NCI-H82 (cell line): ENCODE measurements at regions not wholly inside any gene's neighbourhood (a gene's known extent, or its start where the extent isn't known, plus 50 kb on each side); places are given as distances from the start of the nearest gene placed in this dataset.

Experiments used
- DNase-seq: peaks from one replicate; lab custom pipeline; 2025; lab: John Stamatoyannopoulos, UW

DNA sequence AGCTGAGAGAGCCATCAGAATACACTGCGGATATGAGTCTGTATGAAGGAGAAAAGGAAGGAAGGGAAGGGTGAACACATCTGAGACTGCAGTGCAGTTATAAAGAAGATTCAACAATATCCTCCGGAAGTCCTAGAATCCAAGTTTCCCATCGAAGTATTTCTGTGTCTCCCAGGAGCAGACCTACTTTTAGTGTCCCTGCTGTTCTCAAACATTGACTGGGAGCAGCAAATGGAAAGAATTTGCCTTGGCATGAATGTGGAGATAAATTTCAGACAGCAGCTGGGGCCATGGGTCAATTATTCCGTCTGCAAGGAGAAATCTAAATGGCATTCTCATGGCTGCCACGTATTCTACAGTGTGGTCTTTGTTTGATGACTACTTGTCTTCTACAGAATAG, 478.1 kb upstream of the SMC2 start:
- no peak for DNase-seq

DNA sequence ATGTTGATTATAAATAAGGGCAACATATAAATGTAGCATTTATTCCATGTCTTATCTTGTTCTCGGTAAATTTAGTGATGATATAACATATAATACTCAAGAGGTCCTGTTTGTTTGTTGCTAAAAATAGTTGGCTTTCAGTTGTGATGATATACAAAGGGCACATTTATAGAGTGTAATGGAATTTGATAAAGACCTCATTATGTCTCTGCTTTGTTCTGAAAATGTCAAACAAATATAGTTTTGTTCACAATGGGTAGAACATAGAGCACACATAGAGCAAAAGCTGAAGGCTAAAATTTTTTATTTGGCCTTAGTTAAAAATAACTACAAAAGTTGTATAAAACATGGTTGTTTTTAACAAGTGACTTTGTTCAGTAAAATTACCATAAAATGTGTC, 477.1 kb upstream of the SMC2 start:
- no peak for DNase-seq

DNA sequence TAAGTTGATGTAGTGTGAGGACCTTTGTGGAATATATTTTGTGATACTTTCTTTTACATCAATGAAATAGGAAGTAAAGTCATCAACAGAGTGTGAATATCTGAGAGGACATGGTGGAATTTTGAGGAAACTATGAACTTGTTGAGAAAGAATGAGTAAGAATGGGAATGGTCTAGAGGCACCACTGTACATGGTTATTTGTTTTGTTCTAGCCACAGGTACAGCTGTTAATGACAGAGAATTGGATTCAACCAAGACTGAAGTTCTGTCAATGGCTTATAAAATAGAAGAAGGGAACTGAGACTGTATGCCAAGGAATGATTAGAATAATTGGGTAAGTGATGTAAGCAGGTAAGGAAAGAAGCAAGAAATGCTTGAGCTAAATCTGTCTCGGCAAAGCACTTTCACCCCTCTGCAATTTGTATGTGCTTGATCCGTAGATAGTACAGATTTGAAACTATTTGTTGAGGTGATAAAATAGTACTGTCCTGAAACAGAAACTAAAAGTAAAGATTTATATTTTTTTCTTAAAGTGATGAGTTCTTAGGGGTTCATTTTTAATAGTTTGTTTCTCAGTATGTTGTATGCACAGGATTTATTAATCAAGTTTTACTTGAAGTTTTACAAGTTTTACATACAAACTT, 468.8 kb upstream of the SMC2 start:
- DNase-seq = no peak

DNA sequence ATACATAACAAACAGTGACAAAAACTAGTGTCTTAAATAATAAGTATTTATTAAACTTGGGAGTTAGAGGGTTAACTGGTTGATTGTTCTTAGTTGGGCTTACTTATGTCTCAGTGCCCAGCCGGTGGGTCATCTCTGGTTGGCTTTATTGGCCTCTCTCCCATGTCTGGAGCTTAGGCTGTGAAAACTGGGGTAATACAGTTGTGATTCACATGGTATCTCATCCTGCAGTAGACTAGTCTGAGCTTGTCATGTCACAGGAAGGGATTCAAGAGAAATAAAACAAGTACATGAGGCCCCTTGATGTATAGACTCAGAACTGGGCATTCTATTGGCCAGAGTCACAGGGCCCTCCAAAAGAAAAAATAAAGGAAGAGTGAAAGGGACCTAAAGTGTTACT, 466.4 kb upstream of the SMC2 start:
- no peak for DNase-seq

DNA sequence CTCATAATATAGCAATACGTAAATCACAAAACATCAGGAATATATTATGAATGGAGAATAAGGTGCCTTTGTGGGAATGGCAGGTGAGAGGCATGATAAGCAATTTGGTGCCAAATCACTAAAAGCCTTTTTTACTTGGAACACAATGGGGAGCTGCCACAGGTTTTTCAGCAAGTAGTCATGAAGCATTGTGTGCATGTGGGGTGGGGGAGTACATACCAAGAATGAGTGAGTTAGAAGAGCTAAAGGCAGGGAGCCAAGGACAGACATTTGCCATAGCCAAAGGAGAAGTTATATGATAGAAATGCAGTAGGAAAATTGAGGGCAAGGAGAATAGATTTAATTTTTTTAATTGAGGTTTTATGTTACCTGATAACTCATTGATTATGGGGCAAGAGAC, 445.0 kb upstream of the SMC2 start:
- no peak for DNase-seq

- no peak for DNase-seq
Measured at GRCh38 chr9:103658156-103658555, 436.0 kb upstream of the SMC2 start.

- no peak for DNase-seq
Measured at GRCh38 chr9:103660830-103661229, 433.3 kb upstream of the SMC2 start.

- DNase-seq = no peak
Measured at GRCh38 chr9:103661663-103662062, 432.4 kb upstream of the SMC2 start.

GRCh38 chr9:103669296-103669695, 424.8 kb upstream of the SMC2 start:
- no peak for DNase-seq

- peak; percentile 11 for DNase-seq
Measured at GRCh38 chr9:103674271-103674670, 419.8 kb upstream of the SMC2 start.

DNA sequence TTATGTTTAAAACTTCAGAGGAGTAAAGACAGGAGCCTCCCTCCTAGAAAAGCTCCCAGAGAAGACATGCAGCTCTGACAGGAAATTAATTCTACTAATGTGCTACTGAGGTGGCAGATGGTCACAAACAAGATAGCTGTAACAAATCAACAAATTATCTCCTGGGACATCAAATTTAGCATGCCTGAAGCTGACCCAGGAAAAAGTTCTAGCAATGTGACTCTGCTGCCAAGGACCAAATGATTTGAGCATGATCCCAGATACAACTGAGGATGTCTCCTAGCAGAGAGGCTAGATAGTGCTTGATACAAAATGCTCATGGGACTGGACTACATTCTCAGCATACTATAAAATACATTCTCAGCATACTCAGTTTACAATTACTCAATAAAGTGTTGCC, 413.5 kb upstream of the SMC2 start:
- peak; percentile 64 for DNase-seq

- DNase-seq = no peak
Measured at GRCh38 chr9:103681435-103681834, 412.7 kb upstream of the SMC2 start.

GRCh38 chr9:103700195-103700962, 393.7 kb upstream of the SMC2 start:
- DNase-seq = no peak

DNA sequence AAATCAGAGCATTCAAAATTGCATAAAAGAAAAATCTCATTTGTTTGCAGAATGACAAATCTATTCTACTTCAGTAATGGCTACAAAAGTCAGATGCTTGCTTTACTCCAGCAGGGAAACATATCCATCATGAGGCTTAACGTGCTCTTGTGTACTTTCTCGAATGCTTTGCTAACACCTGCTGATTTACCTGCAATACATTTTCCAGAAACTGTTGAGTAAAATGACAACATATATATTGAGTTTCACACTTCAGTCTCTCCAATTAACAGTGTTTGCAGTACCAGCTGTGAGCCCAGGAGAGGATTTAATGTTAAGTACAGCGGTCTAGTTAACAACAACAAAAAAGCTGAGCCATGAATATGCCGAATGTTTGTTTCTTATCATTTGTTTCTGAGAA, 391.5 kb upstream of the SMC2 start:
- DNase-seq = no peak

- no peak for DNase-seq
Measured at GRCh38 chr9:103707181-103707580, 386.9 kb upstream of the SMC2 start.

DNA sequence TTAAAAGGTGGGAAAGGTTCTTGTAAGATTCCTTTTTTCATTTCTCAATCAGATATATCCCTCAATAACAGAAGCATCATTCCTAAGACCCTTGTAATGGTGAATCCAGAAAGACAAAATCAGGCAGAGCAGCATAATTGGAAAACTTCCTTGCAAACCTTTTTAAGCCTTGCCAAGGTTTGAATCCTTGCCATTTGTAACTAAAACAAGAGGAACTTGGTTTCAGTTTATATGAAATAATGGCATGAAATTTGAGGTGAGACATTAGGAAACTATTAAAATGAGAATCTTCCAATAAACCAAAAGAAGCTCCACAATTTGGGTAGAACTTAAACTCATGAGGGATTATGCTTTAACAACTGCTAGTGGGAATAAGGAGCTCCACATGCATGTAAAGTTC, 384.7 kb upstream of the SMC2 start:
- DNase-seq = no peak

DNA sequence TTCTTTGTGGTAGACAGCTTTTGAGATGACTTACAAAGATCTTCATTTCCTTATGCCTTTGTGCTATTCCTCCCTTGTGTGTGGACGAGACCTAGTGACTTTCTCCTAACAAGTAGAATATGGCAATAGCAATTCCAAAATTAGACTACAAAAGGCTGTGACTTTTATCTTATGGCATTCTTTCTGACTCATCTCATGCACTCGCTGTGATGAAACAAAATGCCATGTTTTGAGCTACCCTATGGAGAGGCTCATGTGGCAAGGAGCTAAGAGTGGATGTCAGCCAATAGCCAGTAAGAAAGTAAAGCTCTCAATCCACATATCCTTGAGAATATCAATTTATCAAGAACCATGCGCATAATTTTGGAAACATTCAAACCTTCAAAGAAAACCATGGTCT, 380.5 kb upstream of the SMC2 start:
- no peak for DNase-seq

DNA sequence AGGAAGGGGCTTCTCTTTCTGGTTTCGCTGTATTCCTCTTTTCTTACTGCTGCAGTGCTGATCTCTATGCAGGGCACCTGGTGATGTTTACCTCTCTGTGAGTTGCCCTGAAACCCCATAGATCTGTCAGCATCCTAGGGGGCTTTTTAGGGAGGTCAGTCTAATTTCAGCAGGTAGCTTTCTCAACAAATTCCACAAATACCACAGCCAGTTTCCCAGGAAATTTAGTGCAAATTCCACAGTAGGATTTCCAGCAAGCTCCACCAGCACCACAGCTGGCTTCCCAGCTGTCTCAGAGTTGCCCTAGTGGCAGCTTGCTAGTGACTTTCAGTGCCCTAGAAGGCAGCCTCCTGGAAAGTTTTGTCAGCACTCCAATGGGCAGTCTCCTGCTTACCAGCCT, 379.1 kb upstream of the SMC2 start:
- DNase-seq = no peak

GRCh38 chr9:103721056-103721455, 373.1 kb upstream of the SMC2 start:
- no peak for DNase-seq

GRCh38 chr9:103730866-103731265, 363.2 kb upstream of the SMC2 start:
- no peak for DNase-seq

DNA sequence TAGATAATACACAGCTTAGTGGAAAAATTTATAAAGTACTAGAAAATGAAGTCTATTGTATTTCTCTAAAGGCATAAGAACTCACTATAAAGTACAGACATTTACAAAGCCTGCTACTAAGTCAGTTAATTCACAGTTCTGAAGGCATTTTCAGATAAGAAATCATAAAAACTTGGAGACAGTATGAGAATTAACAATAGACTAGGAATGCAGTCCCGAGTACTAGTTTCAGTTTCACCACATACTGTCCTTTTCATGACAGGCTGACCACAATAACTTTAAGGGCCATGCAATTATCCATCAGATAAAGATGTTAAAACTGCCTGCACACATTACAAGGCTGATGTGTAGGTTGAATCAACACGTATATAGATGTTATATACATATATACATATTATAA, 362.6 kb upstream of the SMC2 start:
- DNase-seq = no peak

DNA sequence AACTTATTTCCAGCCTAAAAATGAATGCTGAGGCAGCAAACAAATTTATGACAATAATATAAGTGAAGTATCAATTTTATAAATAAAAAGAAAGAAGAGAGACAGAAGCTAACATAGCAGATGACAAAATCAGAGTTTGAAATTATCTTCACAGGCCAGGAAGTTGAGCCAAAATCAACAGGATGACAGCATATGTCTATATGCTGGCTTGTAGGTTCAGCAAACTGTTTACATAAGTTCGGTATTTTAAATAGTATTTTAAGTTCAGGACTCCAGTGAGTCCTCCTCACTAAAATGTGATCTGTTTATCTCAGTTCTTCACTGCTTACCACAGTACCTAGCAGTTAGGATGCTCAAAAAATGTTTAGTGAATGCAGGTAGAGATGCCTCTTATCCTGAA, 359.6 kb upstream of the SMC2 start:
- no peak for DNase-seq

GRCh38 chr9:103755441-103755840, 338.7 kb upstream of the SMC2 start:
- no peak for DNase-seq

GRCh38 chr9:103755986-103756385, 338.1 kb upstream of the SMC2 start:
- peak; percentile 7 for DNase-seq
